ENCODE measurements at regions not wholly inside any gene's neighbourhood (a gene's known extent, or its start where the extent isn't known, plus 50 kb on each side); places are given as distances from the start of the nearest gene placed in this dataset.

DNA sequence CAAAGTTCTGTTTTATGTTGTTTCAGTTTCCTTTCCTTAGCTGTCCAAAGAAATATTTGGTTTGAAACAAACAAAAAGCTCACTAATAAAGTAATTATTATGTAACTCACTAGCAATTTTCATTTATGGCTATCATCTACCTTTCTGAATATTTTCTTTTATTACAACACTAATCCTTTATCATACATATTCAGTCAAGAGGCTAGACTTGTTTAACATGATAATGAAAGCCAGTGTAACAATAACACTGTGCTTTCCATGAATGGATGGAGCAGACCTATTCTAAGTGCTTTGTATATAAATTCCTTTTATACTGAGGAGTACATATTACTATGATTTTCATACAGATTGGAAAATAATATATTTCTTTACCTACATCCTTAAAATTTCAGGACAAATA, 972.8 kb upstream of the ADGRL4 start:
- Histone ChIP-seq H3K9me3 (ENCODE audit: low read depth) (no peaks in the 10 kb centered on the region), H3K4me2 (ENCODE audit: unreplicated experiment) (no peak overlapping the region), H4K20me1 (ENCODE audit: insufficient read depth) (no peaks in the 10 kb centered on the region), H3K36me3 (ENCODE audit: low read depth) (no peaks in the 10 kb centered on the region), H3K4me3 (no peak overlapping the region), H3K9ac (no peak overlapping the region), H3F3A (ENCODE audit: insufficient read depth) (peaks cover 13% of the 10 kb centered on the region), H3K27ac (no peak overlapping the region), H2AFZ (no peak overlapping the region), H3K27me3 (replicated peaks; ENCODE audit: insufficient read depth) (no peaks in the 10 kb centered on the region), H3K9me2 (ENCODE audit: insufficient read depth) (no peaks in the 10 kb centered on the region), H3K4me1 (ENCODE audit: insufficient read depth) (peaks cover 20% of the 10 kb centered on the region), H3K79me2 (ENCODE audit: insufficient read depth) (no peaks in the 10 kb centered on the region)
- in situ Hi-C loops (cut with MboI): no loop called here
- TF ChIP-seq EZH2phosphoT487 (IDR thresholded peaks at IDR 0.05; ENCODE audit: insufficient read depth, low read depth) (no peak), EZH2 (IDR thresholded peaks at IDR 0.05; ENCODE audit: insufficient read depth, poor library complexity, severe bottlenecking) (no peak)
- DNase-seq: no peak

DNA sequence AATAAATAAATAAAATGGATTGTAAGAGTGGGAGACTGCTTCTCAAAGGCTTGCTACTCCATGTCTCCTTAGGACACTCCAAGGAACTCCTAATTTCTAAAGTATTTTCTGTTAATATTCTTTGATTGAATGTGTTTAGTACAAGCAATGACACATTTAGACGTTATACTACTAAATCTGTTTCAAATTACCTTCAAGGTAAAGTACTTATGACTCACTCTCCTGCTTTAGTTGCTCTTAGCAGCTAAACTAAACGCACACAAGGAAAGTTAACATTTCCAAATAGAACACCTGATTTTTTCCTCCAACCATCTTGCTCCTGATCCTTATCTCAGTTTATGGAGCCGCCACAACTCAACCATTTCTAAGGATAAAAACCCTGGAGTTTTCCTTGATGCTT, 969.8 kb upstream of the ADGRL4 start:
- WGBS, 2 experiments (ENCODE audit: low coverage in 1 of 2, low lambda C conversion rate in 2 of 2, missing lambda C conversion rate in 2 of 2): 55 to 64% methylated on average over 3 of the region's 3 CpGs
- H3K9ac ChIP-seq: no peak overlapping the region
- peaks cover 2% of the 10 kb centered on the region; the same call in 1 of the 2 replicates for H3K4me1 ChIP-seq (ENCODE audit: insufficient read depth)
- no peak overlapping the region for H3K4me2 ChIP-seq (ENCODE audit: unreplicated experiment)
- in situ Hi-C loops (cut with MboI): no loop called here
- H3K9me2 ChIP-seq (ENCODE audit: insufficient read depth): no peaks in the 10 kb centered on the region
- H4K20me1 ChIP-seq (ENCODE audit: insufficient read depth): no peaks in the 10 kb centered on the region
- H2AFZ ChIP-seq: no peak overlapping the region
- no peaks in the 10 kb centered on the region for H3K27me3 ChIP-seq (replicated peaks; ENCODE audit: insufficient read depth)
- H3K27ac ChIP-seq: no peak overlapping the region
- no peaks in the 10 kb centered on the region for H3K36me3 ChIP-seq (ENCODE audit: low read depth)
- no peaks in the 10 kb centered on the region for H3K79me2 ChIP-seq (ENCODE audit: insufficient read depth)
- H3K9me3 ChIP-seq (ENCODE audit: low read depth): no peaks in the 10 kb centered on the region
- no peaks in the 10 kb centered on the region for H3F3A ChIP-seq (ENCODE audit: insufficient read depth)
- DNase-seq: no peak
- no peak for TF ChIP-seq EZH2phosphoT487 (IDR thresholded peaks at IDR 0.05; ENCODE audit: insufficient read depth, low read depth)
- TF ChIP-seq EZH2 (IDR thresholded peaks at IDR 0.05; ENCODE audit: insufficient read depth, poor library complexity, severe bottlenecking): no peak
- no peak overlapping the region for H3K4me3 ChIP-seq

DNA sequence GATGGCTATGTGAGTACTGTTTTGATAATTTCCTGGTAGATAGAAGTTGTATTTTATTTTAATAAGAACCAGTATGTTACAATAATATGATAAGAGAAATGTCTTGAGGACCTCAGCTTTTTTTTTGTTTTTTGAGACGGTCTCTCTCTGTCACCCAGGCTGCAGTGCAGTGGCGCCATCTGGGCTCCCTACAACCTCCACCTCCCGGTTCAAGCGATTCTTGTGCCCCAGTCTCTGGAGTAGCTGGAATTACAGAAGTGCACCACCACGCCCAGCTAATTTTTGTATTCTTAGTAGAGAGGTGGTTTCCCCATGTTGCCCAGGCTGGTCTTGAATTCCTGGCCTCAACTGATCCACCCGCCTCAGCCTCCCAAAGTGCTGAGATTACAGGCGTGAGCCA, 968.1 kb upstream of the ADGRL4 start:
- Histone ChIP-seq H3K9me3 (ENCODE audit: low read depth) (no peaks in the 10 kb centered on the region), H3K36me3 (ENCODE audit: low read depth) (no peaks in the 10 kb centered on the region), H3K9ac (no peak overlapping the region), H4K20me1 (ENCODE audit: insufficient read depth) (no peaks in the 10 kb centered on the region), H3K27me3 (replicated peaks; ENCODE audit: insufficient read depth) (no peaks in the 10 kb centered on the region), H2AFZ (no peak overlapping the region), H3K27ac (no peak overlapping the region), H3K79me2 (ENCODE audit: insufficient read depth) (no peaks in the 10 kb centered on the region), H3K4me1 (ENCODE audit: insufficient read depth) (no peaks in the 10 kb centered on the region), H3F3A (ENCODE audit: insufficient read depth) (no peaks in the 10 kb centered on the region), H3K4me3 (no peak overlapping the region), H3K9me2 (ENCODE audit: insufficient read depth) (no peaks in the 10 kb centered on the region), H3K4me2 (ENCODE audit: unreplicated experiment) (no peak overlapping the region)
- in situ Hi-C loops (cut with MboI): no loop called here
- WGBS, 2 experiments (ENCODE audit: low coverage in 1 of 2, low lambda C conversion rate in 2 of 2, missing lambda C conversion rate in 2 of 2): 75 to 82% methylated on average over 7 of the region's 7 CpGs
- TF ChIP-seq EZH2 (IDR thresholded peaks at IDR 0.05; ENCODE audit: insufficient read depth, poor library complexity, severe bottlenecking): no peak
- no peak for DNase-seq

DNA sequence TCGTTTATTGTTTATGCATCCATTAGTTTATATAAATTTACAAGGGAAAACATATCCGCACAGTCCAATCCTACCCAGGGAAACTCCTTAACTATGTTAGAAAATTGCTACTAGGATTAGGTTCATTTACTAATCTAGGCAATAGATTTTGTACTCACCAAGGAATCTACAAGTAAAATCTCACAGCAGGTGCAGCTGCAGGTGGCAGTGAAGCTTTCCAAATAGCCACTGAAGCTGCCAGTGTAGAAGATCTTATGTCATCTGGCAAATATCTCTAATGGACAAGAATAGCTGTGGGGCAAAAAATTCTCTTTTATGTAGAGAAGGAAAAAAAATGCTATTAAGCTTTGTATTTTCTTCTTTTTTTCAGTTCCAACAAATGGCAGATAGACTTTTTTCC, 963.4 kb upstream of the ADGRL4 start:
- Histone ChIP-seq H3K4me2 (ENCODE audit: unreplicated experiment) (no peak overlapping the region), H3K4me3 (no peak overlapping the region), H3K79me2 (ENCODE audit: insufficient read depth) (no peaks in the 10 kb centered on the region), H3K27me3 (replicated peaks; ENCODE audit: insufficient read depth) (no peaks in the 10 kb centered on the region), H3K9ac (no peak overlapping the region), H3K4me1 (ENCODE audit: insufficient read depth) (no peaks in the 10 kb centered on the region), H3K9me2 (ENCODE audit: insufficient read depth) (no peaks in the 10 kb centered on the region), H3K27ac (no peak overlapping the region), H3K36me3 (ENCODE audit: low read depth) (no peaks in the 10 kb centered on the region), H3K9me3 (ENCODE audit: low read depth) (no peaks in the 10 kb centered on the region), H4K20me1 (ENCODE audit: insufficient read depth) (no peaks in the 10 kb centered on the region), H2AFZ (no peak overlapping the region), H3F3A (ENCODE audit: insufficient read depth) (no peaks in the 10 kb centered on the region)
- WGBS, 2 experiments (ENCODE audit: low coverage in 1 of 2, low lambda C conversion rate in 2 of 2, missing lambda C conversion rate in 2 of 2): 47 to 49% methylated on average over 2 of the region's 2 CpGs
- TF ChIP-seq EZH2 (IDR thresholded peaks at IDR 0.05; ENCODE audit: insufficient read depth, poor library complexity, severe bottlenecking): no peak
- TF ChIP-seq EZH2phosphoT487 (IDR thresholded peaks at IDR 0.05; ENCODE audit: insufficient read depth, low read depth): no peak
- DNase-seq: no peak
- in situ Hi-C loops (cut with MboI): no loop called here

DNA sequence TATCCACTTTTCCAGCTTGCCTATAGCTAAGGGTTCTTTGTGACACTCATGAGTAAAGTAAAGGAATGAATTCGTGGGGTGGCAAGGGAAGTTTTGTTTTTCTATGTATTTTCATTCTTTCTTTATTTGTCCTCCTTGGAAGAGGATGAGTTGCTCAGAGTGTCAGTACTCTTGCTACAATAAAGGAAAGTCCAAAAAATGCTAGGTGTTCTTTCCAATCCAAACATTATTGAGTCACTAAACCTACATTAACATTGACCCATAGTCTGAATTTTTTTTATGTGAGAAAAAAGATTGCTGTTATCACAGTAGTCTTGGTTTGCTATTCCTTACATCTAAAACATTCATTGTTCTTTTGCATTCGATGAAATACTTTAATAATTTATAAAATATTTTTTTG, 959.9 kb upstream of the ADGRL4 start:
- Histone ChIP-seq H4K20me1 (ENCODE audit: insufficient read depth) (no peaks in the 10 kb centered on the region), H2AFZ (no peak overlapping the region), H3K4me1 (ENCODE audit: insufficient read depth) (no peaks in the 10 kb centered on the region), H3K4me2 (ENCODE audit: unreplicated experiment) (no peak overlapping the region), H3K9me3 (ENCODE audit: low read depth) (no peaks in the 10 kb centered on the region), H3K79me2 (ENCODE audit: insufficient read depth) (no peaks in the 10 kb centered on the region), H3K27me3 (replicated peaks; ENCODE audit: insufficient read depth) (no peaks in the 10 kb centered on the region), H3K36me3 (ENCODE audit: low read depth) (no peaks in the 10 kb centered on the region), H3K9ac (no peak overlapping the region), H3F3A (ENCODE audit: insufficient read depth) (no peaks in the 10 kb centered on the region), H3K4me3 (no peak overlapping the region), H3K9me2 (ENCODE audit: insufficient read depth) (no peaks in the 10 kb centered on the region), H3K27ac (no peak overlapping the region)
- no peak for TF ChIP-seq EZH2phosphoT487 (IDR thresholded peaks at IDR 0.05; ENCODE audit: insufficient read depth, low read depth)
- TF ChIP-seq EZH2 (IDR thresholded peaks at IDR 0.05; ENCODE audit: insufficient read depth, poor library complexity, severe bottlenecking): no peak
- no peak for DNase-seq
- in situ Hi-C loops (cut with MboI): no loop called here
- 18 to 20% methylated on average over 2 of the region's 2 CpGs for WGBS, 2 experiments (ENCODE audit: low coverage in 1 of 2, low lambda C conversion rate in 2 of 2, missing lambda C conversion rate in 2 of 2)

All from GM23248 (cell line).